HG02678 (cell line): ENCODE measurements at regions not wholly inside any gene's neighbourhood (a gene's known extent, or its start where the extent isn't known, plus 50 kb on each side); places are given as distances from the start of the nearest gene placed in this dataset.

ENCODE experiments used
- ATAC-seq: cut with Tn5 transposase; IDR thresholded peaks from one replicate; pipeline ENCODE4 v1.9.1; 2021; ENCODE audit warnings: mild to moderate bottlenecking, moderate library complexity; ENCODE audit not compliant: unreplicated experiment

GRCh38 chr1:191634801-191635508, 523.3 kb upstream of the RGS18 start:
- ATAC-seq = no peak

GRCh38 chr1:191636345-191636744, 521.9 kb upstream of the RGS18 start:
- no peak for ATAC-seq

- ATAC-seq = no peak
These were observed 516.6 kb upstream of the RGS18 start for GRCh38 chr1:191641420-191642260.

GRCh38 chr1:191643060-191643459, 515.2 kb upstream of the RGS18 start:
- ATAC-seq = no peak

GRCh38 chr1:191648939-191649338, 509.3 kb upstream of the RGS18 start:
- ATAC-seq = no peak

GRCh38 chr1:191662051-191662450, 496.2 kb upstream of the RGS18 start:
- no peak for ATAC-seq

GRCh38 chr1:191662746-191663145, 495.5 kb upstream of the RGS18 start:
- no peak for ATAC-seq

GRCh38 chr1:191668525-191668924, 489.7 kb upstream of the RGS18 start:
- ATAC-seq = no peak

- no peak for ATAC-seq
These were observed 488.6 kb upstream of the RGS18 start for GRCh38 chr1:191669629-191670028.

GRCh38 chr1:191671236-191671635, 487.0 kb upstream of the RGS18 start:
- ATAC-seq = no peak

GRCh38 chr1:191674626-191675179, 483.6 kb upstream of the RGS18 start:
- no peak for ATAC-seq

- no peak for ATAC-seq
These were observed 482.1 kb upstream of the RGS18 start for GRCh38 chr1:191675856-191676783.

- no peak for ATAC-seq
These were observed 472.6 kb upstream of the RGS18 start for GRCh38 chr1:191685669-191686068.

GRCh38 chr1:191687721-191688120, 470.5 kb upstream of the RGS18 start:
- ATAC-seq = no peak

- no peak for ATAC-seq
These were observed 467.3 kb upstream of the RGS18 start for GRCh38 chr1:191690931-191691330.

- ATAC-seq = no peak
These were observed 464.5 kb upstream of the RGS18 start for GRCh38 chr1:191693797-191694196.

GRCh38 chr1:191695865-191696264, 462.4 kb upstream of the RGS18 start:
- ATAC-seq = peak; percentile 72

GRCh38 chr1:191696354-191696753, 461.9 kb upstream of the RGS18 start:
- no peak for ATAC-seq

- ATAC-seq = no peak
These were observed 460.7 kb upstream of the RGS18 start for GRCh38 chr1:191697556-191697955.

- no peak for ATAC-seq
These were observed 460.0 kb upstream of the RGS18 start for GRCh38 chr1:191698246-191698645.

- peak; percentile 31 for ATAC-seq
These were observed 458.9 kb upstream of the RGS18 start for GRCh38 chr1:191699343-191699742.
